Mesothelial cell of epicardium (in vitro differentiated cells): ENCODE measurements at regions not wholly inside any gene's neighbourhood (a gene's known extent, or its start where the extent isn't known, plus 50 kb on each side); places are given as distances from the start of the nearest gene placed in this dataset.

Experiments
- DNase-seq, 2 experiments: peaks; one replicate each; pipeline ENCODE4 v3.0.0; 2021; ENCODE audit warnings: low spot score in 2 of 2; ENCODE audit not compliant: unreplicated experiment in 2 of 2
- H3K27ac Mint-ChIP-seq: 2 replicates; pipeline ENCODE4 v1.8.0; 2021; ENCODE audit warnings: mixed read lengths
- H3K27me3 Mint-ChIP-seq: 2 replicates; pipeline ENCODE4 v1.8.0; 2021; ENCODE audit warnings: low read depth, mixed read lengths
- H3K36me3 Mint-ChIP-seq: 2 replicates; pipeline ENCODE4 v1.8.0; 2021; ENCODE audit warnings: mixed read lengths
- H3K4me1 Mint-ChIP-seq: 2 replicates; pipeline ENCODE4 v1.8.0; 2021; ENCODE audit warnings: mixed read lengths
- H3K4me3 Mint-ChIP-seq: 2 replicates; pipeline ENCODE4 v1.8.0; 2021; ENCODE audit warnings: mild to moderate bottlenecking, moderate library complexity, mixed read lengths
- H3K9me3 Mint-ChIP-seq: 2 replicates; pipeline ENCODE4 v1.8.0; 2021; ENCODE audit warnings: mixed read lengths
- TF ChIP-seq, protein P1 (sequence below): fragments of 200-600 bp; sonication (generic); IDR thresholded peaks from one replicate; pipeline ENCODE4 v1.5.0; 2021; ENCODE audit warnings: antibody characterized with exemption; ENCODE audit not compliant: unreplicated experiment

DNA sequence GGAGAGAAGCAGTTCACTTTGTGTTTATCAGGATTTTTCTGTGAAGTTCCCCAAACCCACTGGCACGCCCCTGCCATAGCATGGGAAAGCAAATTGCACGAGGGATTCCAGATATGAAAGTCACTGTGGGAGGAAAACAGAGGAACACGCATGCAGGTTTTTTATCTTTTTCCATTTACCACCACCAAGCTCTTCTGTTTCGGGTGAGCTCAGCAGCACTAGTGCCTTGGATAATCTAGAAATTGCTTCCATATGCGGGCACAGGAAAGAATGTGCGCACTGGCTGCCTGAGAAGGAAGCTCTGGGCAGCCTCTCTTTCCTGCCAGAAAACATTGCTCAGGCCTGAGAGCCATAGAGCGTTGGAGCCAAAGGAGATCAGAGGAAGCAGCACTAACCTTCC, 65.9 kb upstream of the WIPF1 start:
- H3K4me3 Mint-ChIP-seq, result no peak overlapping the region
- no peaks in the 10 kb centered on the region for H3K27me3 Mint-ChIP-seq
- TF ChIP-seq, protein P1, sequence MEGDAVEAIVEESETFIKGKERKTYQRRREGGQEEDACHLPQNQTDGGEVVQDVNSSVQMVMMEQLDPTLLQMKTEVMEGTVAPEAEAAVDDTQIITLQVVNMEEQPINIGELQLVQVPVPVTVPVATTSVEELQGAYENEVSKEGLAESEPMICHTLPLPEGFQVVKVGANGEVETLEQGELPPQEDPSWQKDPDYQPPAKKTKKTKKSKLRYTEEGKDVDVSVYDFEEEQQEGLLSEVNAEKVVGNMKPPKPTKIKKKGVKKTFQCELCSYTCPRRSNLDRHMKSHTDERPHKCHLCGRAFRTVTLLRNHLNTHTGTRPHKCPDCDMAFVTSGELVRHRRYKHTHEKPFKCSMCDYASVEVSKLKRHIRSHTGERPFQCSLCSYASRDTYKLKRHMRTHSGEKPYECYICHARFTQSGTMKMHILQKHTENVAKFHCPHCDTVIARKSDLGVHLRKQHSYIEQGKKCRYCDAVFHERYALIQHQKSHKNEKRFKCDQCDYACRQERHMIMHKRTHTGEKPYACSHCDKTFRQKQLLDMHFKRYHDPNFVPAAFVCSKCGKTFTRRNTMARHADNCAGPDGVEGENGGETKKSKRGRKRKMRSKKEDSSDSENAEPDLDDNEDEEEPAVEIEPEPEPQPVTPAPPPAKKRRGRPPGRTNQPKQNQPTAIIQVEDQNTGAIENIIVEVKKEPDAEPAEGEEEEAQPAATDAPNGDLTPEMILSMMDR, result no peak
- no peak for DNase-seq
- H3K36me3 Mint-ChIP-seq, result no peaks in the 10 kb centered on the region
- peaks cover 38% of the 10 kb centered on the region for H3K4me1 Mint-ChIP-seq
- H3K9me3 Mint-ChIP-seq, result no peaks in the 10 kb centered on the region
- H3K27ac Mint-ChIP-seq, result peak overlapping the region; percentile 69

GRCh38 chr2:174662859-174663258, 65.3 kb upstream of the WIPF1 start:
- Mint-ChIP-seq H3K27me3 (no peaks in the 10 kb centered on the region), H3K4me3 (no peak overlapping the region), H3K36me3 (no peaks in the 10 kb centered on the region), H3K27ac (peak overlapping the region; percentile 78), H3K4me1 (peaks cover 33% of the 10 kb centered on the region), H3K9me3 (no peaks in the 10 kb centered on the region)
- no peak for DNase-seq
- TF ChIP-seq, protein P1, result no peak

DNA sequence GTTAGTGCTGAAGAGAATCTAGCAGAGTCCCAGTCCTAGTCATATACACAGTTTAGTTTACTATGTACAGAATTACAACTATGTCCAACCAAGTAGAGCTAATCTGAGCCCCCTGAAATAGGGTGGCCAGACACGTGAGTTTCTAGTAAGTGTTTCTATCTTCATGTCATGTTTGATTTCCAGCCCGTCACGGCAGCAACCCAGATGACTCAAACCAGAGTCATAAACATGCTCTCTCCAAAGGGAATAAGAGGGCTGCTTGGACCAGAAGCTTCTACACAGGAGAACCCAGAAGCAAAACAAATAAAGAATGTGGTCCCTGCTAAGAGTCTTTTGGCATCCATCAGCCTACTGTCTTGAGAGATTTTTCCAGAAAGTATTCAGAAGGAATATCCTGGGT, 64.9 kb upstream of the WIPF1 start:
- Mint-ChIP-seq H3K4me3 (no peak overlapping the region), H3K27ac (peak overlapping the region; percentile 78), H3K27me3 (no peaks in the 10 kb centered on the region), H3K4me1 (peaks cover 29% of the 10 kb centered on the region), H3K9me3 (no peaks in the 10 kb centered on the region), H3K36me3 (no peaks in the 10 kb centered on the region)
- DNase-seq, result no peak
- TF ChIP-seq, protein P1, result no peak

DNA sequence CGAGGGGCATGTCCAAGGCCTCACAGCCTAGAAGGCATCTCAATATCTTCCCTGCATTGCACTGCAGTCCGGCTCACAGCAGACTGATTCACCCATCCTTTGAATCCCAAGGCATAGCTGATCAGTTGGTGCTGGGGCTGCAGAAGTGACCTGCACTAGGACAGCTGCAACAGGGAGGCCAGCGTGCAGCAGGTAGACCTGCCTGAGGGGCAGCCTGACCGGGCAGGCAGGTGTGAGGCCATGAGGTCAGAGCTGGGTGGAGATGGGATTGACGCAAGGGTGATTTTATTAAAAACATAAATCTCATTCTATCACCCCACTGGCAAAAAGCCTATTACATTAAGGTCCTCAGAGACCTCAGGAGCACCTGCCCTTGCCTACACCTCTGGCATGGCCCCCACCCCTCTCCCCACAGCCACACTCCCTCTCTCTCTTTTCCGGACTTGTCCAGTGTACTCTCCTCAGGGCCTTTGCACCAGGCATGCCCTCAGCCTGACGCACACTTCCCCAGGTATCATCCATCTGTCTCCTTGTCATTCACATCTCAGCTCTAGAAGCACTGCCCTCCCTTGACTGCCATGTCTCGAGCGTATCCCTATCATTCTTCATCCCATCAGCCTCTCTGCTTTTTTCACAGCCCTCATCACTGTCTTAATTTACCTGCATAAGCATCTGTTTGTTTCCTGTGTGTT, 63.5 kb upstream of the WIPF1 start:
- no peak overlapping the region for H3K27ac Mint-ChIP-seq
- no peaks in the 10 kb centered on the region for H3K36me3 Mint-ChIP-seq
- no peak for DNase-seq
- H3K9me3 Mint-ChIP-seq, result peaks cover 2% of the 10 kb centered on the region
- H3K4me3 Mint-ChIP-seq, result no peak overlapping the region
- no peaks in the 10 kb centered on the region for H3K27me3 Mint-ChIP-seq
- TF ChIP-seq, protein P1, result no peak
- H3K4me1 Mint-ChIP-seq, result peaks cover 18% of the 10 kb centered on the region

DNA sequence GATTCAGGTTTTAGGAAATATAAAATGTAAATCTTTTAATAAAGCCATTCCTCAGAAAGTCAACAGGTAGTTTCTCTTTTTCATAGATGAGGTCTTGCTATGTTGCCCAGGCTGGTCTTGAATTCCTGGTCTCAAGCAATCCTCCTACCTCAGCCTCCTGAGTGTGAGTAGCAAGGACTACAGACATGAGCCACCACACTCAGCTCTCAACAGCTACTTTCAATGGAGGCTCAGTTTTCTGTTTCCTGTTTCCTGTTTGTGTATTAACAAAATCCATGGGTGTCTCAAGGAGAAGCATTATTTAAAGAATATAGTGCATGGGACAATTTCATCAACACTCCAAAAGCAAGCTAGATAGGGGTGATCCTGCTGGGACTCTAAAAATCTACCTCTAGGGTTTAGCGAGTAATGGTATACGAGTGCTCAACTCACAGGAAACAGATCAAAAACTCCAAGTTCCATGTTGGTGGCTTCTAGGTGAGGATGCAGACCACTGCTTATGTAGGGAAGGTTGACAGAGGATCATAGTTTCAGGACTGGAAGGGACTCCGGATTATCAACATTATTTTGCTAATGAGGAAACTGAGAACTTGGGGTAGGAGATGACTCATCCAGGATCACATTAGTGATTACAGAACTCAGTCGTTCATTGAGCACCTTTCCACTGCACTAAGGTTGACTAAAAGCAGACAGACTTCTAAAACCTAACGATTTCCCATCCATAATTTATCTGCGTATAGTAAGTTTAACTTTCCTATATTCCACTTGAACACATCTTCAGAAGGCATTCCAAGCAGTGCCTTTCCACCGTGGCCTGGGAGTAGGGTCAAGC, 61.7 kb upstream of the WIPF1 start:
- Mint-ChIP-seq H3K9me3 (peaks cover 12% of the 10 kb centered on the region), H3K4me3 (no peak overlapping the region), H3K4me1 (peaks cover 18% of the 10 kb centered on the region), H3K36me3 (peaks cover 4% of the 10 kb centered on the region), H3K27ac (no peak overlapping the region), H3K27me3 (no peaks in the 10 kb centered on the region)
- TF ChIP-seq, protein P1, result no peak
- no peak for DNase-seq
